ENCODE measurements at regions not wholly inside any gene's neighbourhood (a gene's known extent, or its start where the extent isn't known, plus 50 kb on each side); places are given as distances from the start of the nearest gene placed in this dataset.

DNA sequence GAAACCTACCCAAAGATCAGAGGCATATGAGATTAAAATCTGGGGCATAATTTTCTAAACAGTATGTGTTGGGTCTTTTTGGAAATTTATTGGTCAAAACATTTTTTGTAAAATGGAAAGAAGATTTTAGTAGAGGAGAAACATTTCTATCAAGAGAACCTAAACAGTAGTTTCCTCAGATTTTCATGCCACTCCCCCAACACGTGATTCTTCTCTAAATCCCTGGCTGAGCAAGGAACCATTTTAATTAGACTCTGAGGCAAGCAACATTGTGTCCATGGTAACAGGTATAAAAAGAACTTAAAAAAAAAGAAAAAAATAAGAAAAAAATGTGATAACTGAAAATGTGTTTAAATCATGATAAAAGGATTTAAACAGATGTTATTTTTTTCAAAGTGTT is 1105.2 kb upstream of the ZEB2 start:
- DNase-seq (ENCODE audit: low spot score) (no peak), ATAC-seq (ENCODE audit: low FRiP score) (no peak)
- TF ChIP-seq CTCF (IDR thresholded peaks at IDR 0.05), result no peak

- ATAC-seq (ENCODE audit: low FRiP score) (no peak), DNase-seq (ENCODE audit: low spot score) (no peak)
- TF ChIP-seq CTCF (IDR thresholded peaks at IDR 0.05), result no peak
These were observed 1103.2 kb upstream of the ZEB2 start for GRCh38 chr2:145623136-145623535.

DNA sequence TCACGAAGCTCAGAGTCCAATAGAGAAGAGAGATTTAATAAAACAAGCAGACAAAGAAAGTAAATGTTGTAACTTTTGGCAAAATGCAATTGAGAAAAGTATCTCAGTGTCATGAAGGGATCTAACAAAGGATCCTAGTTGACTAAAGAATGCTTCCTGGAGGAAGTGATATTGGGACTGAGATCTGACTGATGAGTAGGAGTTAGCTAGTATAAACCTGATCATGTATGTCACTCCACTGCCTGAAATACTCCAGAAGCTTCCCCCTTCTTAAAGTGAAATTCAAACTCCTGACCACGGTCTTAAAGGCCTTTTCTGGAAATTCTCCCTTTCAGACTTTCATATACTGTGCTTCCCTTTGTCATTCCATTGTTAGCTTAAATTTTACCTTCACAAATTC is 1102.4 kb upstream of the ZEB2 start:
- DNase-seq (ENCODE audit: low spot score), result no peak
- TF ChIP-seq CTCF (IDR thresholded peaks at IDR 0.05), result no peak
- no peak for ATAC-seq (ENCODE audit: low FRiP score)

DNA sequence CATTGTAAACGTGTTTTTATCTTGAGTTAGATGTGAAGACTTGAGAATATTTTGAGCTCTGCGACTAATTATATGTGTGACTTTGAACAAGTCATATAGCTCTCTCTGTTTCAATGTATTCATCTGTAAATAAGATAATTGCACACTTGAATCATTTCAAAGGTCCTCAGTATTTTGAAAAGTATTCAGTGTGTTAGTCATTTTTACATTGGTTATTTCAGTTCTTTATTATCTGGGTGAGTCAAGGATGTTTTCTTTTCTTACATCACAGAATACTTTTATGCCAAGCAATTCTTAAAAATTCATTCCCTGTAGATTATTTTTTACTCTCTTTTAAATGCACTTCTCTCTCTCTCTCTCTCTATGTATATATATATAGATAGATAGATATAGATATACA is 1098.0 kb upstream of the ZEB2 start:
- no peak for DNase-seq (ENCODE audit: low spot score)
- no peak for ATAC-seq (ENCODE audit: low FRiP score)
- TF ChIP-seq CTCF (IDR thresholded peaks at IDR 0.05), result no peak

- no peak for TF ChIP-seq CTCF (IDR thresholded peaks at IDR 0.05)
- no peak for ATAC-seq (ENCODE audit: low FRiP score)
- no peak for DNase-seq (ENCODE audit: low spot score)
These were observed 1097.5 kb upstream of the ZEB2 start for GRCh38 chr2:145617420-145617819.

- ATAC-seq (ENCODE audit: low FRiP score) (no peak), DNase-seq (ENCODE audit: low spot score) (no peak)
- no peak for TF ChIP-seq CTCF (IDR thresholded peaks at IDR 0.05)
These were observed 1095.7 kb upstream of the ZEB2 start for GRCh38 chr2:145615626-145616025.

DNA sequence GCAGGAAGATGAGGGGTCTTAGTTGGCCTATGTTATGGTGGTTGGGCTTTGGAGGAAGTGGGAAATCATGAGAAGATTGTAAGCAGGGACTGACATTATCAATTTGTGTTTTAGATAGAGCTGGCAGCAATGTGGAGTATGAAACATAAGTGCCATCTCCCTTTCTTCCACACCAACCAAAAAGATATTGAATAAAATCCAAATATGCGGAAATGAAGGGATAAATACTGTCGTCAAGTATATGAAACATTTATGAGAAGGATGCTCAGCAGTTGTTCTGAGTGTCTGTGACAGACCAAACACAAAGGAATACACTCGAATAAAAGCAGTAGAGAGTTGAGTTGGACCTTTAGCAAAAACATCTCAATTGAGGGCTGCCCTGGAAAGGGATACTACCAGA is 1090.0 kb upstream of the ZEB2 start:
- ATAC-seq (ENCODE audit: low FRiP score) (no peak), DNase-seq (ENCODE audit: low spot score) (no peak)
- TF ChIP-seq CTCF (IDR thresholded peaks at IDR 0.05), result no peak

Data from omental fat pad (tissue), 3 donors.